ENCODE measurements at regions not wholly inside any gene's neighbourhood (a gene's known extent, or its start where the extent isn't known, plus 50 kb on each side); places are given as distances from the start of the nearest gene placed in this dataset.

GRCh38 chr9:87350915-87351314 is 146.8 kb upstream of the DAPK1 start:
- TF ChIP-seq CTCF (optimal IDR thresholded peaks at IDR 0.05 in 1 of 3, IDR thresholded peaks at IDR 0.05 in 1 of 3, conservative IDR thresholded peaks at IDR 0.05 in 1 of 3; ENCODE audit: extremely low read depth in 1 of 3, insufficient read depth in 2 of 3, low read length in 3 of 3) (no peak), EZH2 (IDR thresholded peaks at IDR 0.05; ENCODE audit: low read length) (no peak)
